SW 1271 (cell line): ENCODE measurements at regions not wholly inside any gene's neighbourhood (a gene's known extent, or its start where the extent isn't known, plus 50 kb on each side); places are given as distances from the start of the nearest gene placed in this dataset.
"Not testable (repeated sequence)": the region's sequence is repeated elsewhere in the genome, so short reads cannot be mapped to it uniquely, and the experiment has no call there.

Source experiments
- DNase-seq, 2 experiments: peaks; one replicate each; lab custom pipeline; 2025; lab: John Stamatoyannopoulos, UW

- no peak for DNase-seq
Measured at GRCh38 chr20:12458241-12458640, 540.5 kb downstream of the BTBD3 start.

GRCh38 chr20:12464036-12464435 lies 544.7 kb upstream of the SPTLC3 start:
- DNase-seq, result no peak

DNA sequence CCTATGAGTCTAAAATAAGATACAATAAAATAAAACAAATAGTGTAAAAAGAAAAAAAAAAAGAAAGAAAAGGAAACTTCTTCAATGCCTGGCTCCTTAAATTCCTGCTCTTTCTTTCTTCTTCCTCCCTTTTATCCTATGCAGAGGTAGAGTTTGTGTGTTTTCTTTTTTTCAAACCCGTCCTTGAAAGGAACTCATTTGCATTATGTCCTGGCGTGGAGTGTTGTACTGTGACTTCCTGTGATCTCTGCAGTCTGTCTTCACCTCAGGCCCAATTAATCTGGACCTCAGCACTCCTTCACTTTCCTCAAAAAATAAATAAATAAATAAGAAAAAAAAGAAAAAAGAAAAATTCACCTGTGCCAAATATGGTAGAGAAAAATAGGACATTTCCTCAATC lies 541.9 kb upstream of the SPTLC3 start:
- DNase-seq, result no peak

GRCh38 chr20:12467758-12468157 lies 541.0 kb upstream of the SPTLC3 start:
- no peak for DNase-seq

DNA sequence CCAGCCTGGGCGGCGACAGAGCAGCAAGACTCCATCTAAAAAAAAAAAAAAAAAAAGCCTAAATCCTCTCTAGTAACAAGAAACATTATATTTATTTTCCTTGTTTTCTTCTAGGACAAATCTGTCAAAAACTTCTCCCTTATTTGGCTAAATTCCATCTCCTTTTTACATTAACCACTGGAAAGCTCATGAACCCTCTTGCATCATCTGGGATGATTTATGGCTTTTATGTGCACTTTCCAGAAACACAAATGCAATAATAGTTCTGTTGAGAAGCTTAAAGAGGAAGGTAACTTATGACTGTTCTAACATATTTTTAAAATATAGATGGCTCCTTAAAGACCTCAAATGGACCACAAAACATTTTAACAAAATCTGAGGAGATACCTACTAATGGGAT lies 526.1 kb upstream of the SPTLC3 start:
- no peak for DNase-seq

- DNase-seq, result no peak
Measured at GRCh38 chr20:12502443-12502842, 506.3 kb upstream of the SPTLC3 start.

- no peak for DNase-seq
Measured at GRCh38 chr20:12504779-12505178, 504.0 kb upstream of the SPTLC3 start.

- no peak for DNase-seq
Measured at GRCh38 chr20:12511499-12511898, 497.3 kb upstream of the SPTLC3 start.

DNA sequence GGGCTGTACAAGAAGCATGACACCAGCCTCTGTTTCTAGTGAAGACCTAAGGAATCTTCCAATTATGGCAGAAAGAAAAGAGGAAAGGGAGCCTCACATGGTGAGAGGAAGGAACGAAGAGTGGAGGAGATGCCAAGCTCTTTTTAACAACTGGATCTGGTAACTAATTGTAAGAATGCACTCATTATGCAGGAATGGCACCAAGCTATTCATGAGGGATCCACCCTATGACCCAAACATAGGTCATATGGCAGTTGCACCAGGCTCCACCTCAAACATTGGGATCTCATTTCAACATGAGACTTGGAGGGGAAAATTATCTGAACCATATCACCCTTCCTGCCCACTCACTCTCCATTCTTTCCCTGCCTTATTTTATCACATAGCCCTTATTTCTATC lies 496.0 kb upstream of the SPTLC3 start:
- no peak for DNase-seq

- no peak for DNase-seq
Measured at GRCh38 chr20:12528104-12528503, 480.7 kb upstream of the SPTLC3 start.

DNA sequence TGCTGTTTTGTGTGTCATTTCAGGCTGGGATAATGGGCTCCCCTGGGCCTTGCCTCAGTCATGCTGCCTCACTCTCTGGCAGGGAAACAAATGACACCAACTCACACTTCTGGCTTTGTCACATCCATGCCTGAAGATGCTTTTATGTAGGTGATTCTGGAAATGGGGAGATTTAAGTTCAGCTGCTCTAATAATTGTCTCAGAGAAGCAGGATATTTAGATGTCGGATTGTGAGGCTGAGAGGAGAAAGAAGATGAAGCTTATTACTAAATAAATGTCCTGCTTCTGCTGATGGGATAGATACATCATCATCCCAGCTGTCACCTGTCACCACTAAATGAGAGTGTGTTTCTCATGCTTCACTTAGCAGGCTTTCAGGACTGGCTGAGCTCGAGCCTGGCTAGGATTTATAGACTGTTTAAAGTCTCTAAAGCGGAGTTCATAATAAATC lies 480.2 kb upstream of the SPTLC3 start:
- no peak for DNase-seq

DNA sequence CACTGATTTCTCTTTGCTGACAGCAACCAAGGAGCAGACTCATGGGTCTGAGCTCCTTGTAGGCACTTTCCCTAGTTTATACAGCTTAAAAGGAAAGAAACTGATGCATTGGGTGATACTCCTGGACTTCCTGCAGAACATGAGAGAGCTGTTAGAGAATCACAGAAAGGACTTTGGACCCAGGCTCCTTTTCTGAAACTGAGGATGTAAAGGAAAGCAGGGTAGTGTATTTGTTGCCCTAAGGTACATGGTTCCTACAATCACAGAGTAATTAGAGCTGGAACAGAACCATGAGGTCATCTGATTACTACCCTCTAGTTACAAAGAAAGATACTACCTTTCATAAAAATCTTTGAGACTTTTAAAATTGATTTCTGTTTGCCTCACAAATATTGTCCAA lies 477.1 kb upstream of the SPTLC3 start:
- DNase-seq, result no peak

DNA sequence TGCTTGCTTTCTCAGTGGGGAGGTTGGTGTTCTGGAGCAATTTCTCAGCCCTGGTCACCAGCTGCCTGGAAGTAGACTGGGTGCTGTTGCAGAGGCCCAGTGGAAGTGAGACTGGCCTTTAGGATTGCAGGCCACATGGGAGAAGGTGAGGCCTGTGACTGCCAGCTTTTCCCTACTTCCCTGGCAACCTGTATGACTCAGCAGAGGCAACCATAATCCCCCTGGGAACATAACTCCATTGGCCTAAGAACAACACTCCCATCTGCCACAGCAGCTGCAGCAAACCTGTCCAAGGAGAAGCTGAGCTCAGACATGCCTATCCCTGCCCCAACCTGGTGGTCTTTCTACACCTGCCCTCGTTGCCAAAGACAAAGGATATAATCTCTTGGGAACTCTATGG lies 473.5 kb upstream of the SPTLC3 start:
- no peak for DNase-seq

DNA sequence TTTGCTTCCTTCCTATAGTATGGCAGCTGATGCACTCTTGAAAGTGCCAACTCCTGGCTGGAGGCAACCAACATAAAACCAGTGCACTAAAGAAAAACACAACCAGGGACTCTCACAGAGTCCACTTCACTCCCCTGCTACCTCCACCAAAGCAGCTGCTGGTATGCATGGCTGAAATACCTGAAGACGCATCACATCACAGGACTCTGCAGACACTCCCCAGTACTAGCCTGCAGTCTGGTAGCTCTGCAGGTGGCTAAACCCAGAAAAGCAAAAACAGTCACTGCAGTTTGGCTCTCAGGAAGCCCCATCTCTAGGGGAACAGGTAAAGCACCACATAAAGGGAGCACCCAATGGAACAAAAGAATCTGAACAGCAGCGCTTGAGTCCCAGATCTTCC lies 473.0 kb upstream of the SPTLC3 start:
- no peak for DNase-seq

GRCh38 chr20:12554426-12554825 lies 454.3 kb upstream of the SPTLC3 start:
- DNase-seq, result no peak

DNA sequence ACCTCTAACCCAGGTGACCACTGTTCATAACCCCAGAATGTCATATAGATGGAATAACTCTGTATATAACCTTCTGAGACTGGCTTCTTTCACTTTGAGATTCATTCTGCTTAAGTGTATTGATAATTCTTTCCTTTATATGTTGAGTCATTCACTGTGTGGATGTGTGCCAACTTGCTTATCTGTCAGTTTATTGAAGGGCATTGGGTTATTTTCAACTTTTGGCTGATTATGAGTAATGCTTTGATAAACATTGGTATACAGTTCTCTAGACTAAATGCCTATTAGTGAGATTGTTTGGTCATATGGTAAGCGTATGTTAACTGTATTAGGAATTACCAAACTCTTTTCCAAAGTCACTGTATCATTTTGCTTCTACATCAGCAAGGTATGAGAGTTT lies 453.4 kb upstream of the SPTLC3 start:
- DNase-seq, result no peak

DNA sequence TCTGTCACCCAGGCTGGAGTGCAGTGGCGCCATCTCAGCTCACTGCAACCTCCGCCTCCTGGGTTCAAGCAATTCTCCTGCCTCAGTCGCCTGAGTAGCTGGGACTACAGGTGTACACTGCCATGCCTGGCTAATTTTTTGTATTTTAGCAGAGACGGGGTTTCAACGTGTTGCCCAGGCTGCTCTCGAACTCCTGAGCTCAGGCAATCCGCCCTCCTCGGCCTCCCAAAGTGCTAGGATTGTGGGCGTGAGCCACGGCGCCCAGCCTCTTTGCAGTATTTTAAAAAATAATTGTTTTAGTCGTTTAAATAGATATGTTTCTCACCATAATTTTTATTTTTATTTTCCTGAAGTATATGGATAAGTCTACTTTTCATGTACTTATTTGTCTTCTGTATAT lies 452.9 kb upstream of the SPTLC3 start:
- not testable (repeated sequence) for DNase-seq

DNA sequence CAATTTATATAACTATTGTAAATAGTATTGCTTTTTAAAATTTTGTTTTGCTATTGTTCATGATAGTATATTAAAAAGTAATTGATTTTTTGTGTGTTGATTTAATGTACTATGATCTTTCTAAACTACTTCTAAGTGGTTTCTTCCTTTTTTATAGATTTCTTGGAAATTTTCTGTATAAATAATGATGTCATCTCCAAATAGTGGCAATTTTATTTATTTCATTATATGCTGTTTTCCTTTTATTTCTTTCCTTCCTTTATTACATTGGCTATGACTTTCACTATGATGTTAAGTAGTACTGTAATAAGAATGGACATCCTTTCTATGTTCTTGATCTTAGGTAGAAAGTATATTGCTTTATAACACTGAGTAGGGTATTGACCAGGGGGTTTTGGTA lies 451.5 kb upstream of the SPTLC3 start:
- no peak for DNase-seq

- DNase-seq, result no peak
Measured at GRCh38 chr20:12564979-12565378, 443.8 kb upstream of the SPTLC3 start.

GRCh38 chr20:12566596-12566995 lies 442.2 kb upstream of the SPTLC3 start:
- no peak for DNase-seq

GRCh38 chr20:12570371-12570770 lies 438.4 kb upstream of the SPTLC3 start:
- DNase-seq, result peak; percentile 39 to 55

GRCh38 chr20:12573442-12573841 lies 435.3 kb upstream of the SPTLC3 start:
- DNase-seq, result no peak

GRCh38 chr20:12575352-12576095 lies 433.2 kb upstream of the SPTLC3 start:
- DNase-seq, result no peak

GRCh38 chr20:12577213-12577612 lies 431.6 kb upstream of the SPTLC3 start:
- DNase-seq, result no peak
